CD4-positive, alpha-beta memory T cell (primary cell): ENCODE measurements at regions not wholly inside any gene's neighbourhood (a gene's known extent, or its start where the extent isn't known, plus 50 kb on each side); places are given as distances from the start of the nearest gene placed in this dataset.

Source experiments
- CTCF ChIA-PET: fragments of 350-600 bp; sonication (Branson Sonifier 250); formaldehyde crosslinking; loops from one replicate; lab custom pipeline; 2021; ENCODE audit warnings: inconsistent platforms; ENCODE audit not compliant: partially characterized antibody; lab: Charles Lee
- POLR2A ChIA-PET: fragments of 350-600 bp; sonication (Branson Sonifier 250); formaldehyde crosslinking; loops from one replicate; lab custom pipeline; 2021; ENCODE audit not compliant: partially characterized antibody; lab: Charles Lee
- DNase-seq, 5 donors: peaks; one replicate each; pipeline versions ENCODE4 v3.0.0 to v3.0.0-alpha.2; 2020 to 2022; ENCODE audit warnings: mixed read lengths in 1 of 5
- H3K27ac ChIP-seq: one replicate; pipeline ENCODE4 v1.7.0; 2013; ENCODE audit warnings: low read depth, low read length
- H3K27me3 ChIP-seq: 2 replicates; pipeline ENCODE4 v1.7.0; 2013; ENCODE audit warnings: mild to moderate bottlenecking, low read length, moderate library complexity; ENCODE audit not compliant: insufficient read depth
- H3K36me3 ChIP-seq: 2 replicates; pipeline ENCODE4 v1.7.0; 2013; ENCODE audit warnings: mild to moderate bottlenecking, low read length, moderate library complexity; ENCODE audit not compliant: insufficient read depth
- H3K4me1 ChIP-seq: 2 replicates; pipeline ENCODE4 v1.7.0; 2013; ENCODE audit warnings: mild to moderate bottlenecking, low read length, moderate library complexity; ENCODE audit not compliant: insufficient read depth
- H3K4me3 ChIP-seq, 2 donors: one replicate each; pipeline ENCODE4 v1.7.0; 2013; ENCODE audit warnings: low read length in 2 of 2, mild to moderate bottlenecking in 1 of 2
- H3K9me3 ChIP-seq, 2 donors: one replicate each; pipeline ENCODE4 v1.7.0; 2013; ENCODE audit warnings: low read length in 2 of 2, control low read depth in 1 of 2; ENCODE audit not compliant: control insufficient read depth in 1 of 2
- H3K27ac Mint-ChIP-seq, 7 donors: one replicate each; pipeline ENCODE4 v1.8.0; 2020 to 2021; ENCODE audit warnings: mixed read lengths in 7 of 7, mild to moderate bottlenecking in 6 of 7, inconsistent platforms in 3 of 7, moderate library complexity in 3 of 7
- H3K27me3 Mint-ChIP-seq, 2 donors: one replicate each; pipeline ENCODE4 v1.8.0; 2020 to 2021; ENCODE audit warnings: mixed read lengths in 2 of 2
- H3K36me3 Mint-ChIP-seq, 2 donors: one replicate each; pipeline ENCODE4 v1.8.0; 2020 to 2021; ENCODE audit warnings: mixed read lengths in 2 of 2, inconsistent platforms in 1 of 2, mild to moderate bottlenecking in 1 of 2
- H3K4me1 Mint-ChIP-seq, 4 donors: one replicate each; pipeline ENCODE4 v1.8.0; 2020 to 2021; ENCODE audit warnings: mixed read lengths in 4 of 4, mild to moderate bottlenecking in 1 of 4
- H3K4me3 Mint-ChIP-seq, 8 donors: one replicate each; pipeline ENCODE4 v1.8.0; 2020 to 2021; ENCODE audit warnings: mixed read lengths in 8 of 8, mild to moderate bottlenecking in 7 of 8, moderate library complexity in 6 of 8, inconsistent platforms in 3 of 8
- H3K9me3 Mint-ChIP-seq, 8 donors: one replicate each; pipeline ENCODE4 v1.8.0; 2020 to 2021; ENCODE audit warnings: mixed read lengths in 8 of 8, mild to moderate bottlenecking in 5 of 8, inconsistent platforms in 3 of 8, moderate library complexity in 1 of 8
- intact Hi-C: fragments of 100-400 bp; cut with micrococcal nuclease; formaldehyde crosslinking; loops from one replicate; pipeline ENCODE4 v1.15.1; 2023

DNA sequence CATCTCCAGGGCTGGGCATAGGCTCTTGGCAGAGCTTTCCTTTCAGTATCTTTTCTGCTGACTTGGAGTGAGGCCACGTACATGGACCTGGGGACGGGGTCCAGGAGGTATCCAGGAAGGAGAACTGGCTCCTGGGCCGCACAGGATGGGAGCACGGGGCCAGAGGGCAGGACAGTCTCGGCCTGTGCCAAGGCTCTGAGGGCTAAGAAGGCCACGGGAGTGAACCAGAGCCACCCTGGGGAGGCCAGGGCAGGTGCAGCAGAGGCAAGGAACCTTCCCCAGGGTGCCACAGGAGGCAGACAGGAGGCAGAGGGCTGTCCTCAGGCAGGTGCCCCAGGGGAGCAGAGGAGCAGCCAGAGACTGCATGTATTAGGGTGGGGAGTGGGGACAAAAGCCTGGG, 50.3 kb downstream of the PLXNA1 start:
- H3K27ac ChIP-seq = no peak overlapping the region
- no peaks in the 10 kb centered on the region for H3K4me1 ChIP-seq
- H3K4me3 ChIP-seq = no peak overlapping the region
- Mint-ChIP-seq H3K36me3 (peaks cover 3 to 21% of the 10 kb centered on the region in 2 donors), H3K27ac (peak overlapping the region in 1 of 7 donors; percentile 29), H3K4me1 (no peaks in the 10 kb centered on the region), H3K4me3 (no peak overlapping the region), H3K9me3 (no peaks in the 10 kb centered on the region), H3K27me3 (no peaks in the 10 kb centered on the region)
- intact Hi-C loops = no loop called here
- no peak for DNase-seq
- no peaks in the 10 kb centered on the region for H3K36me3 ChIP-seq
- H3K27me3 ChIP-seq = no peaks in the 10 kb centered on the region
- ChIA-PET CTCF (no interaction called here), POLR2A (no interaction called here)
- no peaks in the 10 kb centered on the region for H3K9me3 ChIP-seq

- Histone ChIP-seq H3K27ac (no peak overlapping the region), H3K36me3 (no peaks in the 10 kb centered on the region), H3K27me3 (no peaks in the 10 kb centered on the region), H3K9me3 (no peaks in the 10 kb centered on the region), H3K4me3 (no peak overlapping the region), H3K4me1 (no peaks in the 10 kb centered on the region)
- Mint-ChIP-seq H3K36me3 (peaks cover 3 to 19% of the 10 kb centered on the region in 2 donors), H3K4me1 (no peaks in the 10 kb centered on the region), H3K27me3 (no peaks in the 10 kb centered on the region), H3K9me3 (no peaks in the 10 kb centered on the region), H3K27ac (no peak overlapping the region), H3K4me3 (no peak overlapping the region)
- ChIA-PET CTCF (no interaction called here), POLR2A (no interaction called here)
- intact Hi-C loops = no loop called here
- no peak for DNase-seq
These were observed 50.9 kb downstream of the PLXNA1 start for GRCh38 chr3:127033786-127034185.

- no peaks in the 10 kb centered on the region for H3K4me1 ChIP-seq
- H3K4me3 ChIP-seq = no peak overlapping the region
- ChIA-PET CTCF (no interaction called here), POLR2A (no interaction called here)
- Mint-ChIP-seq H3K27ac (peak overlapping the region in 1 of 7 donors; percentile 37), H3K27me3 (peaks cover 0 to 1% of the 10 kb centered on the region in 2 donors), H3K4me3 (no peak overlapping the region), H3K4me1 (no peaks in the 10 kb centered on the region), H3K9me3 (no peaks in the 10 kb centered on the region), H3K36me3 (peaks cover 3 to 15% of the 10 kb centered on the region in 2 donors)
- intact Hi-C loops = no loop called here
- no peak for DNase-seq
- H3K27ac ChIP-seq = no peak overlapping the region
- no peaks in the 10 kb centered on the region for H3K27me3 ChIP-seq
- no peaks in the 10 kb centered on the region for H3K9me3 ChIP-seq
- no peaks in the 10 kb centered on the region for H3K36me3 ChIP-seq
These were observed 51.5 kb downstream of the PLXNA1 start for GRCh38 chr3:127034195-127034989.

- no peaks in the 10 kb centered on the region for H3K36me3 ChIP-seq
- H3K27ac Mint-ChIP-seq = peak overlapping the region in 1 of 7 donors; percentile 37
- no peaks in the 10 kb centered on the region for H3K27me3 ChIP-seq
- peaks cover 0 to 1% of the 10 kb centered on the region in 2 donors for H3K27me3 Mint-ChIP-seq
- H3K4me3 Mint-ChIP-seq = no peak overlapping the region
- intact Hi-C loops = no loop called here
- no peak overlapping the region for H3K4me3 ChIP-seq
- ChIA-PET POLR2A (no interaction called here), CTCF (no interaction called here)
- DNase-seq = no peak
- no peaks in the 10 kb centered on the region for H3K9me3 Mint-ChIP-seq
- H3K4me1 Mint-ChIP-seq = no peaks in the 10 kb centered on the region
- no peak overlapping the region for H3K27ac ChIP-seq
- no peaks in the 10 kb centered on the region for H3K9me3 ChIP-seq
- peaks cover 3 to 15% of the 10 kb centered on the region in 2 donors for H3K36me3 Mint-ChIP-seq
- no peaks in the 10 kb centered on the region for H3K4me1 ChIP-seq
These were observed 52.2 kb downstream of the PLXNA1 start for GRCh38 chr3:127034990-127035652.

DNA sequence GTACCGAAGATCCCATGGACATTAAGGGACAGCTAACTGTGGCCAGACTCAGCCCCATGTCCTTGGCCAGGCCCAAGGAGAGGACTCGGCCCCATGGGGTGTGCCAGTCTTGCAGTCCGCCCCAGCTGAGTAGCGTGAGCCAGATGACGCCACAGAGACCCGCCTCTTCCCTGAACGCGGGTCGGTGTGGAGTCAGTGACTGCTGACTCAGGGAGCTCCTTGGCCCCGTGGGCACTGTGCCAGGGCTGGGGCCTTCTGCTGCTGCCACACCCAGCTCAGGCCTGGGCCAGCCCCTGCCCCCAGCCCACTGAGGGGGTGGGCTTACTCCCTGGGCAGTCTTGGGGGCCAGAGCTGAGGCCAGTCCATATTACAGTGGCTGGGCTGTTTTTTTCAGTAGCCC, 52.8 kb downstream of the PLXNA1 start:
- Mint-ChIP-seq H3K27ac (no peak overlapping the region), H3K36me3 (peaks cover 3 to 15% of the 10 kb centered on the region in 2 donors), H3K27me3 (peaks cover 0 to 1% of the 10 kb centered on the region in 2 donors), H3K9me3 (no peaks in the 10 kb centered on the region), H3K4me3 (no peak overlapping the region), H3K4me1 (no peaks in the 10 kb centered on the region)
- Histone ChIP-seq H3K27me3 (no peaks in the 10 kb centered on the region), H3K36me3 (no peaks in the 10 kb centered on the region), H3K27ac (no peak overlapping the region), H3K4me3 (no peak overlapping the region), H3K9me3 (no peaks in the 10 kb centered on the region), H3K4me1 (no peaks in the 10 kb centered on the region)
- no peak for DNase-seq
- ChIA-PET CTCF (no interaction called here), POLR2A (no interaction called here)
- intact Hi-C loops = no loop called here

DNA sequence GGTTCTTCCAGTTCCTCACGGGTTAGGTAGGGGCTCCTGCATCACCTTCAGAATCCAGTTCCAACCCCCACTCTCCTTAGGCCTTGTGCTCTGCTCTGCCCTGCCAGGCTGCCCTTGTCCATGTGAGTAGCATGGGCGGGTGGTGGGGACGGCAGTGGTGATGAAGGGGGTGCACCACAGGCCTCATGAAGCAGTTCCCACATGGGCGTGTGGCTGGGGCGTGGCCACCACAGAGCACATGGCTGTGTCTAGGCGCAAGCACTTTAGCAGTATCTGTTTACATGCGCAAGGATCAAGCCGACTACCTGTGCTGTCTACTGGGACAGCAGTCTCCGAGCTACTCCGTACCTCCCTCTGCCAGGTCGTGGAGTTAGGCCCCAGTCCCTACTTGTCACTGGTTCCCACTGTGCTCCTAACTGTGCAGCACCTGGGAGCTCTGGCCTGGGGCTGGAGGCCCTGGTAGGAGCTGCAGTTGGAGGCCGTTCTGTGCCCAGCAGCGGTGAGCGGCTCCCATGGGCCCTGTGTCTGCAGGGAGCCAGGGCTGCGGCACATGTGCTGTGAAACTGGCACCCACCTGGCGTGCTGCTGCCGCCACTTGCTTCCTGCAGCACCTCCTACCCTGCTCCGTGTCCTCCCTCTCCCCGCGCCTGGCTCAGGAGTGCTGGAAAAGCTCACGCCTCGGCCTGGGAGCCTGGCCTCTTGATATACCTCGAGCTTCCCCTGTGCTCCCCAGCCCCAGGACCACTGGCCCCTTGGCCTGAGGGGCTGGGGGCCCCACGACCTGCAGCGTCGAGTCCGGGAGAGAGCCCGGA, 53.5 kb downstream of the PLXNA1 start:
- no peaks in the 10 kb centered on the region for H3K9me3 Mint-ChIP-seq
- Histone ChIP-seq H3K27ac (no peak overlapping the region), H3K27me3 (no peaks in the 10 kb centered on the region), H3K4me1 (no peaks in the 10 kb centered on the region), H3K4me3 (no peak overlapping the region), H3K9me3 (no peaks in the 10 kb centered on the region), H3K36me3 (no peaks in the 10 kb centered on the region)
- no peaks in the 10 kb centered on the region for H3K4me1 Mint-ChIP-seq
- CTCF ChIA-PET = no interaction called here
- no peak for DNase-seq
- no peak overlapping the region for H3K4me3 Mint-ChIP-seq
- H3K36me3 Mint-ChIP-seq = peaks cover 3 to 14% of the 10 kb centered on the region in 2 donors
- POLR2A ChIA-PET = no interaction called here
- H3K27ac Mint-ChIP-seq = peak overlapping the region in 1 of 7 donors; percentile 23
- intact Hi-C loops = no loop called here
- peaks cover 0 to 1% of the 10 kb centered on the region in 2 donors for H3K27me3 Mint-ChIP-seq

- Mint-ChIP-seq H3K4me1 (no peaks in the 10 kb centered on the region), H3K27me3 (peaks cover 0 to 1% of the 10 kb centered on the region in 2 donors), H3K27ac (no peak overlapping the region), H3K9me3 (no peaks in the 10 kb centered on the region), H3K4me3 (no peak overlapping the region), H3K36me3 (peaks cover under 1 to 9% of the 10 kb centered on the region in 2 donors)
- CTCF ChIA-PET = interaction anchor here (0.5 kb wide), 1 partner anchor 990 kb away, joined by 3 read pairs; no protein-coding TSS in a partner anchor
- POLR2A ChIA-PET = no interaction called here
- Histone ChIP-seq H3K9me3 (no peaks in the 10 kb centered on the region), H3K27ac (no peak overlapping the region), H3K36me3 (no peaks in the 10 kb centered on the region), H3K27me3 (no peaks in the 10 kb centered on the region), H3K4me3 (no peak overlapping the region), H3K4me1 (no peaks in the 10 kb centered on the region)
- no peak for DNase-seq
- intact Hi-C loops = no loop called here
These were observed 54.1 kb downstream of the PLXNA1 start for GRCh38 chr3:127037021-127037400.
